Keratinocyte (primary cell): ENCODE measurements at regions not wholly inside any gene's neighbourhood (a gene's known extent, or its start where the extent isn't known, plus 50 kb on each side); places are given as distances from the start of the nearest gene placed in this dataset.

Experiments used
- DNase-seq: peaks from one replicate; pipeline ENCODE4 v3.0.0-alpha.2; 2011; ENCODE audit warnings: low read depth, missing footprints, low spot score
- FAIRE-seq: peaks from 2 replicates; lab custom pipeline; 2011; peaks lifted over from hg19 to GRCh38; lab: Jason Lieb, UNC
- H2AFZ ChIP-seq: 2 replicates; pipeline ENCODE4 v1.6.0; 2012; ENCODE audit warnings: low read length, control low read depth, inconsistent platforms; ENCODE audit not compliant: control insufficient read depth
- H3K27ac ChIP-seq: 2 replicates; pipeline ENCODE4 v1.5.1; 2011; ENCODE audit warnings: low read length; ENCODE audit not compliant: control insufficient read depth, insufficient read depth
- H3K27me3 ChIP-seq: 3 replicates; pipeline ENCODE4 v1.6.0; 2011; ENCODE audit warnings: low read length; ENCODE audit not compliant: control insufficient read depth, insufficient read depth; ENCODE audit errors: extremely low read depth
- H3K36me3 ChIP-seq, 2 experiments: 2 replicates in 1 of 2; 3 replicates in 1 of 2; pipeline ENCODE4 v1.5.1; 2011; ENCODE audit warnings: low read length in 2 of 2, mild to moderate bottlenecking in 1 of 2; ENCODE audit not compliant: control insufficient read depth in 2 of 2, insufficient read depth in 2 of 2; ENCODE audit errors: extremely low read depth in 1 of 2
- H3K4me1 ChIP-seq: 3 replicates; pipeline ENCODE4 v1.5.1; 2011; ENCODE audit warnings: low read length; ENCODE audit not compliant: control insufficient read depth, insufficient read depth; ENCODE audit errors: extremely low read depth
- H3K4me2 ChIP-seq: 3 replicates; pipeline ENCODE4 v1.6.0; 2011; ENCODE audit warnings: low read depth, low read length; ENCODE audit not compliant: control insufficient read depth, insufficient read depth; ENCODE audit errors: extremely low read depth
- H3K4me3 ChIP-seq, 3 experiments: fragments of 200-600 bp in 1 of 3; sonication (generic) in 1 of 3; 2 replicates in 2 of 3; 3 replicates in 1 of 3; pipeline ENCODE4 v1.5.1; 2011 to 2016; ENCODE audit warnings: low read length in 3 of 3, mild to moderate bottlenecking in 3 of 3, control low read depth in 2 of 3, inconsistent platforms in 1 of 3, low read depth in 1 of 3, mixed read lengths in 1 of 3, mixed run types in 1 of 3, moderate library complexity in 1 of 3; ENCODE audit not compliant: control insufficient read depth in 2 of 3, insufficient read depth in 2 of 3; ENCODE audit errors: extremely low read depth in 1 of 3
- H3K79me2 ChIP-seq: 2 replicates; pipeline ENCODE4 v1.6.0; 2012; ENCODE audit warnings: low read length; ENCODE audit not compliant: control insufficient read depth, insufficient read depth
- H3K9ac ChIP-seq: 3 replicates; pipeline ENCODE4 v1.6.0; 2011; ENCODE audit warnings: low read length; ENCODE audit not compliant: control insufficient read depth, insufficient read depth; ENCODE audit errors: extremely low read depth
- H3K9me1 ChIP-seq: 3 replicates; pipeline ENCODE4 v1.6.0; 2011; ENCODE audit warnings: low read length; ENCODE audit not compliant: control insufficient read depth, insufficient read depth; ENCODE audit errors: extremely low read depth
- H3K9me3 ChIP-seq: 2 replicates; pipeline ENCODE4 v1.5.1; 2012; ENCODE audit warnings: low read depth, low read length; ENCODE audit not compliant: control insufficient read depth
- H4K20me1 ChIP-seq: 3 replicates; pipeline ENCODE4 v1.6.0; 2011; ENCODE audit warnings: low read length; ENCODE audit not compliant: control insufficient read depth, insufficient read depth; ENCODE audit errors: extremely low read depth
- EZH2 ChIP-seq: IDR thresholded peaks from one replicate; pipeline ENCODE4 v1.6.1; 2012; ENCODE audit warnings: inconsistent platforms, mild to moderate bottlenecking, low read length, moderate library complexity
- dilution Hi-C: fragments of 300-500 bp; cut with MboI; formaldehyde crosslinking; loops from one replicate; pipeline ENCODE4 v1.7.0; 2020; ENCODE audit warnings: low sequenced_read_pairs; ENCODE audit not compliant: extremely low pct_ligation_motif_present
- TF ChIP-seq, protein P1 (sequence below), 3 experiments: IDR thresholded peaks in 1 of 3; conservative IDR thresholded peaks in 1 of 3; optimal IDR thresholded peaks in 1 of 3; 2 replicates in 2 of 3; 3 replicates in 1 of 3; pipeline versions ENCODE3 to v1.5.1; 2011; ENCODE audit warnings: low read length in 3 of 3, mild to moderate bottlenecking in 3 of 3, moderate library complexity in 2 of 3, control low read depth in 1 of 3, inconsistent platforms in 1 of 3; ENCODE audit not compliant: insufficient read depth in 2 of 3; ENCODE audit errors: extremely low read depth in 1 of 3

- Histone ChIP-seq H3K36me3 (no peaks in the 10 kb centered on the region), H3K4me3 (no peak overlapping the region), H4K20me1 (no peaks in the 10 kb centered on the region), H3K9ac (no peak overlapping the region), H3K27ac (no peak overlapping the region), H3K4me1 (no peaks in the 10 kb centered on the region), H3K79me2 (no peaks in the 10 kb centered on the region), H3K9me1 (no peaks in the 10 kb centered on the region), H2AFZ (no peak overlapping the region), H3K9me3 (no peaks in the 10 kb centered on the region), H3K4me2 (no peak overlapping the region), H3K27me3 (no peaks in the 10 kb centered on the region)
- DNase-seq, result no peak
- no peak for FAIRE-seq
- TF ChIP-seq, protein P1, sequence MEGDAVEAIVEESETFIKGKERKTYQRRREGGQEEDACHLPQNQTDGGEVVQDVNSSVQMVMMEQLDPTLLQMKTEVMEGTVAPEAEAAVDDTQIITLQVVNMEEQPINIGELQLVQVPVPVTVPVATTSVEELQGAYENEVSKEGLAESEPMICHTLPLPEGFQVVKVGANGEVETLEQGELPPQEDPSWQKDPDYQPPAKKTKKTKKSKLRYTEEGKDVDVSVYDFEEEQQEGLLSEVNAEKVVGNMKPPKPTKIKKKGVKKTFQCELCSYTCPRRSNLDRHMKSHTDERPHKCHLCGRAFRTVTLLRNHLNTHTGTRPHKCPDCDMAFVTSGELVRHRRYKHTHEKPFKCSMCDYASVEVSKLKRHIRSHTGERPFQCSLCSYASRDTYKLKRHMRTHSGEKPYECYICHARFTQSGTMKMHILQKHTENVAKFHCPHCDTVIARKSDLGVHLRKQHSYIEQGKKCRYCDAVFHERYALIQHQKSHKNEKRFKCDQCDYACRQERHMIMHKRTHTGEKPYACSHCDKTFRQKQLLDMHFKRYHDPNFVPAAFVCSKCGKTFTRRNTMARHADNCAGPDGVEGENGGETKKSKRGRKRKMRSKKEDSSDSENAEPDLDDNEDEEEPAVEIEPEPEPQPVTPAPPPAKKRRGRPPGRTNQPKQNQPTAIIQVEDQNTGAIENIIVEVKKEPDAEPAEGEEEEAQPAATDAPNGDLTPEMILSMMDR (optimal IDR thresholded peaks at IDR 0.05 in 1 of 3, IDR thresholded peaks at IDR 0.05 in 1 of 3, conservative IDR thresholded peaks at IDR 0.05 in 1 of 3; ENCODE audit: extremely low read depth in 1 of 3, insufficient read depth in 2 of 3, low read length in 3 of 3), result no peak
- TF ChIP-seq EZH2, result no peak
- dilution Hi-C loops, result no loop called here
These were observed 207.4 kb upstream of the RFC3 start for GRCh38 chr13:33610438-33611120.

DNA sequence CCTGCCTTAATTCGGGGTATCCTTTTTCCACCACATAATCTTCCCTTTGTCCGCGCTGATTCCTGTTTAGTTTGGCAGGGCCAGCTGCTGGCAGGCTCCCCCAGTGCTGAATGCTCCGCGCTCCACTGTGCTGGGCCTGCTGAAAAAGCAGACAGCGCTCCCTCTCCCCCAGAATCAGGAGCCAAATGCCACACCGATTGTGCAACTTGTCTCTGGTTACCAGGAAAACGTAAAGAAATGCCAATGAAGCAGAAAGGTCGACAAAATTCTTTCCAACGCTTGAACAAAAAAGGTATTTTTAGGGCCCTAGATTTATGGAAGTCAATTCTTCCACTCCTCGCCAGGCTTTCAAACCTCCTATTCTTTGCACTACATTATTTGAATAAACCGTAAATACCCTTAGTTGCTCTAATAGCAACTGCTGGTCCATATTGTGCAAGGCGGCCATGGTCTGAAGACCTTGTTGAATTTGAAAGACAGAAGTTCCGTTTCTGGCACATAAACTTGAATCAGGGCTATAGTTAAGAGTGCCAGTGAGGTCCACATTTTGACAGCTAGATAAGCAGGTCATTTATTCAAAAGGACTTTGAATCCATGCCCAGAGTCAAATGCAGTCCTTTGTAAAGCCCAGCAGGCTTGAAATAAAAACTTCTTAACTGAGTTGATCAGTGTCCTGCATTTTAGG lies 206.7 kb upstream of the RFC3 start:
- Histone ChIP-seq H3K9me1 (no peaks in the 10 kb centered on the region), H3K27me3 (no peaks in the 10 kb centered on the region), H3K4me2 (no peak overlapping the region), H3K79me2 (no peaks in the 10 kb centered on the region), H3K9me3 (no peaks in the 10 kb centered on the region), H3K4me3 (no peak overlapping the region), H2AFZ (no peak overlapping the region), H3K9ac (no peak overlapping the region), H3K36me3 (no peaks in the 10 kb centered on the region), H3K4me1 (no peaks in the 10 kb centered on the region), H4K20me1 (no peaks in the 10 kb centered on the region), H3K27ac (no peak overlapping the region)
- DNase-seq (no peak), FAIRE-seq (no peak)
- dilution Hi-C loops, result no loop called here
- no peak for TF ChIP-seq EZH2
- TF ChIP-seq, protein P1 (optimal IDR thresholded peaks at IDR 0.05 in 1 of 3, IDR thresholded peaks at IDR 0.05 in 1 of 3, conservative IDR thresholded peaks at IDR 0.05 in 1 of 3; ENCODE audit: extremely low read depth in 1 of 3, insufficient read depth in 2 of 3, low read length in 3 of 3), result no peak
